GM12891 (cell line): ENCODE measurements at regions not wholly inside any gene's neighbourhood (a gene's known extent, or its start where the extent isn't known, plus 50 kb on each side); places are given as distances from the start of the nearest gene placed in this dataset.

Experiments
- DNase-seq: peaks from one replicate; pipeline ENCODE4 v3.0.0; 2011; ENCODE audit warnings: low spot score; ENCODE audit not compliant: insufficient read length
- FAIRE-seq: peaks from 2 replicates; lab custom pipeline; 2011; peaks lifted over from hg19 to GRCh38; lab: Jason Lieb, UNC
- PAX5 ChIP-seq: IDR thresholded peaks from 2 replicates; pipeline ENCODE4 v1.6.1; 2011; ENCODE audit warnings: low read length, moderate library complexity, mild to moderate bottlenecking; ENCODE audit not compliant: insufficient read depth, severe bottlenecking
- POLR2A ChIP-seq: IDR thresholded peaks from 2 replicates; pipeline ENCODE4 v1.6.1; 2011; ENCODE audit warnings: low read depth, low read length, control low read depth
- POLR2AphosphoS5 ChIP-seq: IDR thresholded peaks from 2 replicates; pipeline ENCODE4 v1.6.1; 2011; ENCODE audit warnings: low read depth, low read length, control low read depth
- POU2F2 ChIP-seq: IDR thresholded peaks from 2 replicates; pipeline ENCODE4 v1.6.1; 2011; ENCODE audit warnings: low read depth, mild to moderate bottlenecking, control low read depth, low read length, moderate library complexity
- SPI1 ChIP-seq: IDR thresholded peaks from 2 replicates; pipeline ENCODE4 v1.6.1; 2011; ENCODE audit warnings: low read depth, low read length, control low read depth
- TAF1 ChIP-seq: IDR thresholded peaks from 2 replicates; pipeline ENCODE4 v1.6.1; 2011; ENCODE audit warnings: low read depth, low read length, control low read depth

- DNase-seq (no peak), FAIRE-seq (peak; percentile 23)
- TF ChIP-seq SPI1 = no peak
- TF ChIP-seq POLR2AphosphoS5 = no peak
- no peak for TF ChIP-seq TAF1
- TF ChIP-seq POLR2A = no peak
- no peak for TF ChIP-seq POU2F2
These were observed 190.3 kb upstream of the TAB2 start for GRCh38 chr6:149127212-149127611.

GRCh38 chr6:149128489-149129145 lies 188.9 kb upstream of the TAB2 start:
- DNase-seq (no peak), FAIRE-seq (peak; percentile 76)
- TF ChIP-seq PAX5 (no peak), TAF1 (no peak), POLR2AphosphoS5 (no peak), POU2F2 (no peak), SPI1 (no peak), POLR2A (no peak)

GRCh38 chr6:149129371-149130077 lies 188.0 kb upstream of the TAB2 start:
- no peak for TF ChIP-seq POLR2A
- peak; percentile 74 for TF ChIP-seq PAX5
- TF ChIP-seq SPI1 = peak; percentile 97
- DNase-seq (no peak), FAIRE-seq (peak; percentile 81)

- TF ChIP-seq POU2F2 (no peak), POLR2AphosphoS5 (no peak)
- DNase-seq (no peak), FAIRE-seq (no peak)
These were observed 187.4 kb upstream of the TAB2 start for GRCh38 chr6:149130090-149130489.

- FAIRE-seq = no peak
- DNase-seq = no peak
- no peak for TF ChIP-seq POLR2A
- TF ChIP-seq POU2F2 = no peak
- TF ChIP-seq PAX5 = no peak
- no peak for TF ChIP-seq SPI1
- no peak for TF ChIP-seq POLR2AphosphoS5
- no peak for TF ChIP-seq TAF1
These were observed 187.0 kb upstream of the TAB2 start for GRCh38 chr6:149130508-149130907.

GRCh38 chr6:149131891-149132290 lies 185.6 kb upstream of the TAB2 start:
- no peak for TF ChIP-seq POLR2A
- TF ChIP-seq POLR2AphosphoS5 = no peak
- TF ChIP-seq PAX5 = no peak
- no peak for FAIRE-seq

GRCh38 chr6:149132336-149132735 lies 185.2 kb upstream of the TAB2 start:
- FAIRE-seq = no peak
- TF ChIP-seq PAX5 (no peak), POLR2A (no peak), TAF1 (no peak)
- DNase-seq = no peak

More at GRCh38 chr6:149131891-149132290, 185.6 kb upstream of the TAB2 start:
- no peak for DNase-seq

- DNase-seq (no peak), FAIRE-seq (no peak)
- TF ChIP-seq POLR2AphosphoS5 = no peak
- TF ChIP-seq TAF1 = no peak
- TF ChIP-seq SPI1 = no peak
- no peak for TF ChIP-seq PAX5
- no peak for TF ChIP-seq POLR2A
- no peak for TF ChIP-seq POU2F2
These were observed 183.0 kb upstream of the TAB2 start for GRCh38 chr6:149134511-149134933.

- FAIRE-seq = no peak
- no peak for TF ChIP-seq POU2F2
- TF ChIP-seq SPI1 = no peak
- no peak for TF ChIP-seq POLR2A
- TF ChIP-seq TAF1 = no peak
- no peak for TF ChIP-seq PAX5
- TF ChIP-seq POLR2AphosphoS5 = no peak
These were observed 181.7 kb upstream of the TAB2 start for GRCh38 chr6:149135809-149136208.

GRCh38 chr6:149136273-149136912 lies 181.1 kb upstream of the TAB2 start:
- DNase-seq = no peak
- FAIRE-seq = peak; percentile 69
- no peak for TF ChIP-seq SPI1
- no peak for TF ChIP-seq PAX5
- TF ChIP-seq POU2F2 = no peak
- no peak for TF ChIP-seq POLR2AphosphoS5
- no peak for TF ChIP-seq TAF1
- no peak for TF ChIP-seq POLR2A

More at GRCh38 chr6:149135809-149136208, 181.7 kb upstream of the TAB2 start:
- no peak for DNase-seq
